Stimulated activated CD4-positive, alpha-beta T cell treated with anti-CD3 and anti-CD28 coated beads, TNF-alpha, amount 100 ng/mL, for 1 hour (primary cell): ENCODE measurements at regions not wholly inside any gene's neighbourhood (a gene's known extent, or its start where the extent isn't known, plus 50 kb on each side); places are given as distances from the start of the nearest gene placed in this dataset.

Source experiments
- DNase-seq, 3 donors: peaks; one replicate each; pipeline ENCODE4 v3.0.0-alpha.2; 2020; ENCODE audit warnings: low read depth in 3 of 3, low spot score in 1 of 3

GRCh38 chr13:30128095-30128494 is 179.3 kb downstream of the KATNAL1 start:
- no peak for DNase-seq

- DNase-seq = no peak
These were observed 180.4 kb downstream of the KATNAL1 start for GRCh38 chr13:30126903-30127428.

GRCh38 chr13:30125422-30126073 is 181.8 kb downstream of the KATNAL1 start:
- DNase-seq = no peak

GRCh38 chr13:30124131-30124768 is 183.1 kb downstream of the KATNAL1 start:
- DNase-seq = no peak

- DNase-seq = no peak
These were observed 183.8 kb downstream of the KATNAL1 start for GRCh38 chr13:30123575-30123974.

- DNase-seq = no peak
These were observed 185.7 kb downstream of the KATNAL1 start for GRCh38 chr13:30121666-30122065.

GRCh38 chr13:30121244-30121643 is 186.1 kb downstream of the KATNAL1 start:
- no peak for DNase-seq

- no peak for DNase-seq
These were observed 187.1 kb downstream of the KATNAL1 start for GRCh38 chr13:30120133-30120822.

- no peak for DNase-seq
These were observed 187.9 kb downstream of the KATNAL1 start for GRCh38 chr13:30119476-30119875.

- DNase-seq = no peak
These were observed 191.0 kb downstream of the KATNAL1 start for GRCh38 chr13:30116379-30116778.

- no peak for DNase-seq
These were observed 192.1 kb downstream of the KATNAL1 start for GRCh38 chr13:30115257-30115600.

GRCh38 chr13:30114571-30115256 is 192.6 kb downstream of the KATNAL1 start:
- peak; percentile 76 to 97 (median 90) for DNase-seq

GRCh38 chr13:30113983-30114570 is 193.3 kb downstream of the KATNAL1 start:
- no peak for DNase-seq

- DNase-seq = no peak
These were observed 193.8 kb downstream of the KATNAL1 start for GRCh38 chr13:30113551-30113950.

- DNase-seq = peak; percentile 31 to 70 (median 59)
These were observed 194.5 kb downstream of the KATNAL1 start for GRCh38 chr13:30112602-30113435.

GRCh38 chr13:30111810-30112209 is 195.5 kb downstream of the KATNAL1 start:
- DNase-seq = no peak

- DNase-seq = no peak
These were observed 196.9 kb downstream of the KATNAL1 start for GRCh38 chr13:30110301-30111070.

GRCh38 chr13:30109471-30110135 is 197.7 kb downstream of the KATNAL1 start:
- DNase-seq = no peak

- DNase-seq = no peak
These were observed 198.5 kb downstream of the KATNAL1 start for GRCh38 chr13:30108913-30109237.
